Hepatocyte (in vitro differentiated cells): ENCODE measurements at regions not wholly inside any gene's neighbourhood (a gene's known extent, or its start where the extent isn't known, plus 50 kb on each side); places are given as distances from the start of the nearest gene placed in this dataset.

Experiments
- CTCF ChIP-seq: fragments of 200-600 bp; sonication (generic); IDR thresholded peaks from 2 replicates; pipeline ENCODE4 v1.5.1; 2016; ENCODE audit warnings: antibody characterized with exemption, mild to moderate bottlenecking; ENCODE audit not compliant: poor library complexity
- EZH2 ChIP-seq: fragments of 200-600 bp; sonication (generic); IDR thresholded peaks from 2 replicates; pipeline ENCODE4 v1.6.1; 2016; ENCODE audit warnings: antibody characterized with exemption, mild to moderate bottlenecking, borderline replicate concordance

GRCh38 chr10:33103863-33104379 is 145.9 kb upstream of the ITGB1 start:
- TF ChIP-seq CTCF (no peak), EZH2 (no peak)
